Adrenal gland (tissue), 9 donors: ENCODE measurements at regions not wholly inside any gene's neighbourhood (a gene's known extent, or its start where the extent isn't known, plus 50 kb on each side); places are given as distances from the start of the nearest gene placed in this dataset.
A peak's percentile ranks its signal among the peaks of the same experiment; 100 is the strongest.

ENCODE experiments used
- DNase-seq, 7 donors: peaks; one replicate each; pipeline ENCODE4 v3.0.0-alpha.2; 2019 to 2020
- H3K27ac ChIP-seq, 5 donors: fragments of 200-600 bp; sonication (generic) in 4 of 5; 1 replicate in 3 of 5; 2 replicates in 2 of 5; pipeline versions ENCODE4 v1.5.1 to v1.8.0; 2016 to 2020; ENCODE audit warnings: mild to moderate bottlenecking in 1 of 5
- H3K27me3 ChIP-seq: fragments of 200-600 bp; 2 replicates; pipeline ENCODE4 v1.8.0; 2021
- H3K36me3 ChIP-seq, 2 donors: fragments of 200-600 bp; replicated peaks in 1 of 2; 1 replicate in 1 of 2; 2 replicates in 1 of 2; pipeline versions ENCODE4 v1.5.1 to v1.8.0; 2018 to 2022
- H3K4me1 ChIP-seq, 2 donors: fragments of 200-600 bp; replicated peaks in 1 of 2; 1 replicate in 1 of 2; 2 replicates in 1 of 2; pipeline versions ENCODE4 v1.5.1 to v1.8.0; 2018 to 2021
- H3K4me3 ChIP-seq, 4 donors: fragments of 200-600 bp; sonication (generic) in 3 of 4; one replicate each; pipeline ENCODE4 v1.5.1; 2016 to 2018
- H3K9me3 ChIP-seq, 3 donors: fragments of 200-600 bp; sonication (generic) in 1 of 3; replicated peaks in 1 of 3; 1 replicate in 2 of 3; 2 replicates in 1 of 3; pipeline versions ENCODE4 v1.5.1 to v1.8.0; 2016 to 2021
- CTCF ChIP-seq, 6 experiments: fragments of 450-650 bp in 4 of 6; fragments of 200-600 bp in 2 of 6; sonication (generic) in 1 of 6; IDR thresholded peaks; 1 replicate in 5 of 6; 2 replicates in 1 of 6; pipeline versions ENCODE4 v1.5.1 to v1.8.0; 2016 to 2021; ENCODE audit warnings: antibody characterized with exemption in 6 of 6, mild to moderate bottlenecking in 2 of 6, moderate library complexity in 1 of 6
- POLR2A ChIP-seq, 2 donors: fragments of 450-650 bp; IDR thresholded peaks; one replicate each; pipeline ENCODE4 v1.6.1; 2017; ENCODE audit warnings: antibody characterized with exemption in 2 of 2, mild to moderate bottlenecking in 2 of 2, moderate library complexity in 1 of 2
- WGBS, 4 donors: extraction: QIAGEN DNeasy Blood & Tissue Kit in 2 of 4; methylation state at CpG; one replicate each; pipeline versions ENCODE4 v1.1.5 to v1.1.7; 2013 to 2017; 5-methylcytosine and 5-hydroxymethylcytosine counted together
- intact Hi-C, 2 donors: fragments of 100-400 bp; cut with DNase I; formaldehyde crosslinking; loops; one replicate each; pipeline versions ENCODE4 v1.14.1 to v1.15.0; 2022 to 2023
- donor health status: healthy with polysubstance abuse.
- donor health status: Bipolar disorder and iron deficiency.
- donor health status: DM: yes; HTN: yes; CAD: no.
- donor health status: DM: no; HTN: no; CAD: no.
- donor health status: DM: no; HTN: no; CAD: no.

GRCh38 chr2:129299338-129299737 lies 680.1 kb upstream of the RAB6C start:
- Histone ChIP-seq H3K4me3 (no peak overlapping the region), H3K36me3 (no peaks in the 10 kb centered on the region), H3K9me3 (no peaks in the 10 kb centered on the region), H3K27me3 (no peaks in the 10 kb centered on the region), H3K27ac (no peak overlapping the region), H3K4me1 (no peaks in the 10 kb centered on the region)
- no peak for DNase-seq
- 93 to 95% methylated on average over 2 of the region's 2 CpGs; no CpG with 5 or more reads in 2 of the 4 donors for WGBS, 4 donors
- intact Hi-C loops = no loop called here
- TF ChIP-seq CTCF (IDR thresholded peaks at IDR 0.05) = no peak
- no peak for TF ChIP-seq POLR2A (IDR thresholded peaks at IDR 0.05)

GRCh38 chr2:129299756-129300155 lies 679.7 kb upstream of the RAB6C start:
- H3K27me3 ChIP-seq = no peaks in the 10 kb centered on the region
- no peak overlapping the region for H3K4me3 ChIP-seq
- intact Hi-C loops = no loop called here
- H3K9me3 ChIP-seq = no peaks in the 10 kb centered on the region
- DNase-seq = no peak
- no peaks in the 10 kb centered on the region for H3K4me1 ChIP-seq
- TF ChIP-seq CTCF (IDR thresholded peaks at IDR 0.05) (no peak), POLR2A (IDR thresholded peaks at IDR 0.05) (no peak)
- no peaks in the 10 kb centered on the region for H3K36me3 ChIP-seq
- no peak overlapping the region for H3K27ac ChIP-seq
- WGBS, 4 donors = 91 to 97% (median 95%) methylated on average over 2 to 8 of the region's 8 CpGs

- intact Hi-C loops = no loop called here
- no peaks in the 10 kb centered on the region for H3K27me3 ChIP-seq
- H3K27ac ChIP-seq = no peak overlapping the region
- H3K36me3 ChIP-seq = no peaks in the 10 kb centered on the region
- 83 to 91% (median 86%) methylated on average over 5 to 9 of the region's 9 CpGs for WGBS, 4 donors
- no peak for TF ChIP-seq POLR2A (IDR thresholded peaks at IDR 0.05)
- no peak for DNase-seq
- no peaks in the 10 kb centered on the region for H3K9me3 ChIP-seq
- H3K4me1 ChIP-seq = no peaks in the 10 kb centered on the region
- H3K4me3 ChIP-seq = no peak overlapping the region
These were observed 679.0 kb upstream of the RAB6C start for GRCh38 chr2:129300456-129300855.

- Histone ChIP-seq H3K4me1 (no peaks in the 10 kb centered on the region), H3K9me3 (no peaks in the 10 kb centered on the region), H3K27ac (peak overlapping the region in 1 of 5 donors; percentile 66), H3K27me3 (no peaks in the 10 kb centered on the region), H3K4me3 (no peak overlapping the region), H3K36me3 (no peaks in the 10 kb centered on the region)
- TF ChIP-seq POLR2A (IDR thresholded peaks at IDR 0.05) = no peak
- TF ChIP-seq CTCF (IDR thresholded peaks at IDR 0.05) = no peak
- intact Hi-C loops = no loop called here
- DNase-seq = peak in 2 of 7 donors; percentile 6 to 28
- WGBS, 4 donors = 54 to 64% (median 59%) methylated on average over 5 of the region's 5 CpGs
These were observed 678.0 kb upstream of the RAB6C start for GRCh38 chr2:129301431-129301913.

GRCh38 chr2:129302106-129302505 lies 677.4 kb upstream of the RAB6C start:
- intact Hi-C loops = no loop called here
- H3K27me3 ChIP-seq = no peaks in the 10 kb centered on the region
- H3K4me1 ChIP-seq = no peaks in the 10 kb centered on the region
- TF ChIP-seq CTCF (IDR thresholded peaks at IDR 0.05) (no peak), POLR2A (IDR thresholded peaks at IDR 0.05) (no peak)
- WGBS, 4 donors = 42 to 68% (median 63%) methylated on average over 5 to 6 of the region's 6 CpGs
- no peaks in the 10 kb centered on the region for H3K9me3 ChIP-seq
- H3K4me3 ChIP-seq = no peak overlapping the region
- no peaks in the 10 kb centered on the region for H3K36me3 ChIP-seq
- H3K27ac ChIP-seq = peak overlapping the region in 1 of 5 donors; percentile 16
- no peak for DNase-seq
